Tibial artery (tissue), 4 donors: ENCODE measurements at regions not wholly inside any gene's neighbourhood (a gene's known extent, or its start where the extent isn't known, plus 50 kb on each side); places are given as distances from the start of the nearest gene placed in this dataset.

Experiments used
- DNase-seq, 2 donors: peaks; one replicate each; pipeline ENCODE4 v3.0.0-alpha.2; 2019
- H3K27ac ChIP-seq, 2 donors: fragments of 200-600 bp; sonication (generic) in 1 of 2; 1 replicate in 1 of 2; 2 replicates in 1 of 2; pipeline ENCODE4 v1.5.1; 2018 to 2019; ENCODE audit warnings: mild to moderate bottlenecking in 1 of 2
- H3K27me3 ChIP-seq, 2 donors: fragments of 200-600 bp; sonication (generic) in 1 of 2; one replicate each; pipeline versions ENCODE4 v1.5.1 to v1.6.0; 2016 to 2019
- H3K36me3 ChIP-seq, 3 donors: fragments of 200-600 bp; sonication (generic) in 2 of 3; one replicate each; pipeline ENCODE4 v1.5.1; 2016 to 2019; ENCODE audit warnings: mild to moderate bottlenecking in 2 of 3
- H3K4me1 ChIP-seq, 4 donors: fragments of 200-600 bp; sonication (generic) in 2 of 4; 1 replicate in 3 of 4; 2 replicates in 1 of 4; pipeline ENCODE4 v1.5.1; 2016 to 2019
- H3K4me3 ChIP-seq, 2 donors: fragments of 200-600 bp; sonication (generic) in 1 of 2; 1 replicate in 1 of 2; 2 replicates in 1 of 2; pipeline ENCODE4 v1.5.1; 2018 to 2019; ENCODE audit warnings: mild to moderate bottlenecking in 2 of 2
- H3K9me3 ChIP-seq, 3 donors: fragments of 200-600 bp; sonication (generic) in 1 of 3; one replicate each; pipeline ENCODE4 v1.5.1; 2016 to 2019
- intact Hi-C: fragments of 100-400 bp; cut with DNase I; formaldehyde crosslinking; loops from one replicate; pipeline ENCODE4 v1.15.0; 2023; ENCODE audit warnings: low total_unique reads
- TF ChIP-seq, protein P1 (sequence below), 2 experiments: fragments of 200-600 bp in 1 of 2; fragments of 450-650 bp in 1 of 2; IDR thresholded peaks; one replicate each; pipeline ENCODE4 v1.5.1; 2017 to 2019; ENCODE audit warnings: antibody characterized with exemption in 2 of 2, mild to moderate bottlenecking in 1 of 2, moderate library complexity in 1 of 2

DNA sequence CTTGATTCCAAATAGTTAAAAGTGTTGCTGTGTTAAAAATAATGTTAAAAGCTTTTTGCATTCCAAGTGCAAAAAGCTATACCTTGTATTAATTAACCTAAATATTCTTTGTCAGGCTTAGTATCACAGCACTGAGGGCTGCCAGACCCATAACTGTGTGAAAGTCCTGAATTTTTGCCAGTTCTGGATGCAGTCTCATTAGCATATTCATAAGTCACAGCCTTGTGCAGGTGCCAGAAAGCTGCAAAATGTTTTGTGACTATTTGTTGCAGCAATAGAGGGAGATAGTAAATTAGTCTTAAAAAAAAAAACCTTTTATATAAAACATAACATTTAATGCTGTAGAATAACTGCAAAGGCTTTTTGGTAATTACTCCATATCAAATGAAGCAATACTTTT, 56.6 kb downstream of the SLITRK1 start:
- no peaks in the 10 kb centered on the region for H3K9me3 ChIP-seq
- H3K27me3 ChIP-seq: no peaks in the 10 kb centered on the region
- TF ChIP-seq, protein P1, sequence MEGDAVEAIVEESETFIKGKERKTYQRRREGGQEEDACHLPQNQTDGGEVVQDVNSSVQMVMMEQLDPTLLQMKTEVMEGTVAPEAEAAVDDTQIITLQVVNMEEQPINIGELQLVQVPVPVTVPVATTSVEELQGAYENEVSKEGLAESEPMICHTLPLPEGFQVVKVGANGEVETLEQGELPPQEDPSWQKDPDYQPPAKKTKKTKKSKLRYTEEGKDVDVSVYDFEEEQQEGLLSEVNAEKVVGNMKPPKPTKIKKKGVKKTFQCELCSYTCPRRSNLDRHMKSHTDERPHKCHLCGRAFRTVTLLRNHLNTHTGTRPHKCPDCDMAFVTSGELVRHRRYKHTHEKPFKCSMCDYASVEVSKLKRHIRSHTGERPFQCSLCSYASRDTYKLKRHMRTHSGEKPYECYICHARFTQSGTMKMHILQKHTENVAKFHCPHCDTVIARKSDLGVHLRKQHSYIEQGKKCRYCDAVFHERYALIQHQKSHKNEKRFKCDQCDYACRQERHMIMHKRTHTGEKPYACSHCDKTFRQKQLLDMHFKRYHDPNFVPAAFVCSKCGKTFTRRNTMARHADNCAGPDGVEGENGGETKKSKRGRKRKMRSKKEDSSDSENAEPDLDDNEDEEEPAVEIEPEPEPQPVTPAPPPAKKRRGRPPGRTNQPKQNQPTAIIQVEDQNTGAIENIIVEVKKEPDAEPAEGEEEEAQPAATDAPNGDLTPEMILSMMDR (IDR thresholded peaks at IDR 0.05): no peak
- H3K4me3 ChIP-seq: no peak overlapping the region
- H3K27ac ChIP-seq: no peak overlapping the region
- intact Hi-C loops: no loop called here
- DNase-seq: no peak
- H3K4me1 ChIP-seq: no peaks in the 10 kb centered on the region
- no peaks in the 10 kb centered on the region for H3K36me3 ChIP-seq

GRCh38 chr13:83824560-83824959, 57.7 kb downstream of the SLITRK1 start:
- DNase-seq: no peak
- intact Hi-C loops: no loop called here
- Histone ChIP-seq H3K27ac (no peak overlapping the region), H3K27me3 (no peaks in the 10 kb centered on the region), H3K4me3 (no peak overlapping the region), H3K36me3 (no peaks in the 10 kb centered on the region), H3K4me1 (no peaks in the 10 kb centered on the region), H3K9me3 (no peaks in the 10 kb centered on the region)
- TF ChIP-seq, protein P1 (IDR thresholded peaks at IDR 0.05): no peak

DNA sequence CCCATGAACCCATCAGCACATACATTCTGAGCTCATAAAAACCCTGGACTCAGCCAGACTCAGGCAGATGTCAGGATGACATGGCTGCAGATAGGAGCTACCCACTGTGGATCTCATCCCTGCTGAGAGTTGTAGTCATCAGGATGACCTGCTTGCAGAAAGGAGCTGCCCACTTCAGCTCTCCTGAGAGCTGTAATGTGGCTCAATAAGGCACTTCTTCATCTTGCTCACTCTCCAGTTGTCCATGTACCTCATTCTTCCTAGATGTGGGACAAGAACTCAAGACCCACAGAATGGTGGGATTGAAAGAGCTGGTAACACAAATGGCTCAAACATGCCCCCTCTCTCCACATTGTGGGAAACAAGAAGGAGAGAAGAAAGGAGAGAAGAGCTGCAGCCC, 58.2 kb downstream of the SLITRK1 start:
- H3K4me3 ChIP-seq: no peak overlapping the region
- H3K27me3 ChIP-seq: no peaks in the 10 kb centered on the region
- no peaks in the 10 kb centered on the region for H3K9me3 ChIP-seq
- TF ChIP-seq, protein P1 (IDR thresholded peaks at IDR 0.05): no peak
- intact Hi-C loops: no loop called here
- DNase-seq: no peak
- no peak overlapping the region for H3K27ac ChIP-seq
- H3K4me1 ChIP-seq: no peaks in the 10 kb centered on the region
- H3K36me3 ChIP-seq: no peaks in the 10 kb centered on the region

- no peak overlapping the region for H3K27ac ChIP-seq
- H3K4me1 ChIP-seq: no peaks in the 10 kb centered on the region
- no peak overlapping the region for H3K4me3 ChIP-seq
- intact Hi-C loops: no loop called here
- TF ChIP-seq, protein P1 (IDR thresholded peaks at IDR 0.05): no peak
- no peaks in the 10 kb centered on the region for H3K27me3 ChIP-seq
- no peaks in the 10 kb centered on the region for H3K36me3 ChIP-seq
- no peaks in the 10 kb centered on the region for H3K9me3 ChIP-seq
- no peak for DNase-seq
Measured at GRCh38 chr13:83819611-83820010, 62.7 kb downstream of the SLITRK1 start.

GRCh38 chr13:83819156-83819555, 63.1 kb downstream of the SLITRK1 start:
- Histone ChIP-seq H3K9me3 (no peaks in the 10 kb centered on the region), H3K4me3 (no peak overlapping the region), H3K4me1 (no peaks in the 10 kb centered on the region), H3K27me3 (no peaks in the 10 kb centered on the region), H3K27ac (no peak overlapping the region), H3K36me3 (no peaks in the 10 kb centered on the region)
- TF ChIP-seq, protein P1 (IDR thresholded peaks at IDR 0.05): no peak
- DNase-seq: no peak
- intact Hi-C loops: no loop called here

- intact Hi-C loops: no loop called here
- no peak overlapping the region for H3K4me3 ChIP-seq
- H3K4me1 ChIP-seq: no peaks in the 10 kb centered on the region
- no peak for DNase-seq
- no peaks in the 10 kb centered on the region for H3K27me3 ChIP-seq
- no peaks in the 10 kb centered on the region for H3K36me3 ChIP-seq
- TF ChIP-seq, protein P1 (IDR thresholded peaks at IDR 0.05): no peak
- H3K27ac ChIP-seq: no peak overlapping the region
- no peaks in the 10 kb centered on the region for H3K9me3 ChIP-seq
Measured at GRCh38 chr13:83816081-83816480, 66.2 kb downstream of the SLITRK1 start.
